HCT116 (cell line): ENCODE measurements at regions not wholly inside any gene's neighbourhood (a gene's known extent, or its start where the extent isn't known, plus 50 kb on each side); places are given as distances from the start of the nearest gene placed in this dataset.

ENCODE experiments used
- ATAC-seq: fragments of 200-7000 bp; cut with Tn5 transposase; 2 replicates; pipeline ENCODE4 v1.9.1; 2020; ENCODE audit warnings: mild to moderate bottlenecking, moderate library complexity
- BruUV-seq: library from RNA; stranded (reverse); fragments of 400-500 nt; replicated peaks from 2 replicates; lab custom pipeline; 2021; lab: Mats Ljungman, UMichigan
- CTCF ChIA-PET: fragments of 300-600 bp; sonication (Branson Sonifier 250); formaldehyde crosslinking; loops from one replicate; lab custom pipeline; 2021; ENCODE audit warnings: antibody characterized with exemption; lab: Charles Lee
- POLR2A ChIA-PET: fragments of 300-600, 350-600 bp; sonication (Branson Sonifier 250); formaldehyde crosslinking; loops from one replicate; lab custom pipeline; 2021; ENCODE audit warnings: antibody characterized with exemption; lab: Charles Lee
- RAD21 ChIA-PET, 2 experiments: fragments of 300-600 bp; sonication (Branson Sonifier 250); formaldehyde crosslinking; loops; one replicate each; lab custom pipeline; 2023; ENCODE audit warnings: low total read pairs in 2 of 2; ENCODE audit not compliant: uncharacterized antibody in 2 of 2, unreplicated experiment in 2 of 2, low non-redundant PET in 1 of 2; lab: Charles Lee
- DNase-seq: peaks from one replicate; pipeline ENCODE4 v3.0.0-alpha.2; 2010; ENCODE audit warnings: low read depth, low spot score
- H2AFZ ChIP-seq: fragments of 200-600 bp; shearing (Covaris generic), sonication (generic); 2 replicates; pipeline ENCODE4 v1.6.1; 2017; ENCODE audit warnings: low read depth, mixed run types, mixed read lengths, antibody characterized with exemption, low read length; ENCODE audit not compliant: poor library complexity, severe bottlenecking
- H3K27ac ChIP-seq: 2 replicates; pipeline ENCODE4 v1.5.1; 2012; ENCODE audit warnings: low read depth, low read length
- H3K27me3 ChIP-seq: fragments of 200-600 bp; sonication (generic); 2 replicates; pipeline ENCODE4 v1.6.1; 2016; ENCODE audit warnings: mixed run types, low read length, mixed read lengths; ENCODE audit not compliant: insufficient read depth
- H3K36me3 ChIP-seq, 2 experiments: fragments of 200-500 bp in 1 of 2; fragments of 200-600 bp in 1 of 2; sonication (Bioruptor generic) in 1 of 2; sonication (generic) in 1 of 2; 2 replicates each; pipeline versions ENCODE4 v1.5.1 to v1.6.1; 2014 to 2016; ENCODE audit warnings: low read length in 2 of 2, inconsistent platforms in 1 of 2, mixed read lengths in 1 of 2, mixed run types in 1 of 2; ENCODE audit not compliant: insufficient read depth in 2 of 2, control insufficient read depth in 1 of 2
- H3K4me1 ChIP-seq, 2 experiments: fragments of 200-600 bp in 1 of 2; sonication (generic) in 1 of 2; 2 replicates each; pipeline versions ENCODE4 v1.5.1 to v1.6.1; 2012 to 2017; ENCODE audit warnings: low read length in 2 of 2, inconsistent platforms in 1 of 2, mild to moderate bottlenecking in 1 of 2, mixed read lengths in 1 of 2, mixed run types in 1 of 2, moderate library complexity in 1 of 2; ENCODE audit not compliant: insufficient read depth in 2 of 2, control insufficient read depth in 1 of 2
- H3K4me2 ChIP-seq: fragments of 200-600 bp; sonication (generic); 2 replicates; pipeline ENCODE4 v1.6.1; 2017; ENCODE audit warnings: mixed run types, low read length, mixed read lengths
- H3K4me3 ChIP-seq, 2 experiments: fragments of 200-600 bp in 1 of 2; sonication (generic) in 1 of 2; replicated peaks in 1 of 2; 2 replicates each; pipeline ENCODE4 v1.5.1; 2011 to 2016; ENCODE audit warnings: low read length in 2 of 2, control low read depth in 1 of 2, low read depth in 1 of 2, mild to moderate bottlenecking in 1 of 2, mixed read lengths in 1 of 2, mixed run types in 1 of 2
- H3K79me2 ChIP-seq: fragments of 200-600 bp; sonication (generic); 2 replicates; pipeline ENCODE4 v1.6.1; 2017; ENCODE audit warnings: mild to moderate bottlenecking, mixed run types, low read length, moderate library complexity, mixed read lengths; ENCODE audit not compliant: insufficient read depth
- H3K9ac ChIP-seq: fragments of 200-600 bp; sonication (generic); 2 replicates; pipeline ENCODE4 v1.6.1; 2016; ENCODE audit warnings: low read length, mixed read lengths
- H3K9me2 ChIP-seq: fragments of 200-600 bp; sonication (generic), shearing (Covaris generic); 2 replicates; pipeline ENCODE4 v1.6.1; 2017; ENCODE audit warnings: mixed run types, mild to moderate bottlenecking, moderate library complexity; ENCODE audit not compliant: insufficient read depth
- H3K9me3 ChIP-seq, 2 experiments: fragments of 200-500 bp in 1 of 2; fragments of 200-600 bp in 1 of 2; sonication (Bioruptor generic) in 1 of 2; sonication (generic) in 1 of 2; 2 replicates each; pipeline ENCODE4 v1.6.1; 2014 to 2017; ENCODE audit warnings: low read length in 2 of 2, mixed read lengths in 2 of 2, inconsistent platforms in 1 of 2, low read depth in 1 of 2, mild to moderate bottlenecking in 1 of 2, mixed run types in 1 of 2, moderate library complexity in 1 of 2; ENCODE audit not compliant: control insufficient read depth in 1 of 2, insufficient read depth in 1 of 2
- H4K20me1 ChIP-seq: fragments of 200-600 bp; sonication (generic), shearing (Covaris generic); 2 replicates; pipeline ENCODE4 v1.6.1; 2017; ENCODE audit warnings: mixed run types, mild to moderate bottlenecking, moderate library complexity; ENCODE audit not compliant: insufficient read depth
- CBX3 ChIP-seq: IDR thresholded peaks from 2 replicates; pipeline ENCODE4 v1.6.1; 2012; ENCODE audit warnings: low read depth
- CEBPB ChIP-seq: IDR thresholded peaks from 2 replicates; pipeline ENCODE4 v1.6.1; 2012; ENCODE audit warnings: low read depth
- EGR1 ChIP-seq: IDR thresholded peaks from 2 replicates; pipeline ENCODE4 v1.6.1; 2012; ENCODE audit warnings: low read depth
- ELF1 ChIP-seq: IDR thresholded peaks from 2 replicates; pipeline ENCODE4 v1.6.1; 2012; ENCODE audit warnings: low read depth, borderline replicate concordance
- EZH2 ChIP-seq: fragments of 200-600 bp; sonication (generic); IDR thresholded peaks from 2 replicates; pipeline ENCODE4 v1.6.1; 2017; ENCODE audit warnings: antibody characterized with exemption, mixed run types
- EZH2phosphoT487 ChIP-seq: fragments of 200-600 bp; IDR thresholded peaks from 2 replicates; pipeline ENCODE4 v1.6.1; 2018; ENCODE audit warnings: antibody characterized with exemption, borderline replicate concordance
- JUND ChIP-seq: IDR thresholded peaks from 2 replicates; pipeline ENCODE4 v1.6.1; 2012
- POLR2A ChIP-seq: IDR thresholded peaks from 2 replicates; pipeline ENCODE4 v1.7.0; 2011; ENCODE audit warnings: borderline replicate concordance; ENCODE audit not compliant: insufficient read depth, insufficient read length; ENCODE audit errors: extremely low read depth
- RAD21 ChIP-seq: IDR thresholded peaks from 2 replicates; pipeline ENCODE4 v1.6.1; 2012; ENCODE audit warnings: low read depth, mild to moderate bottlenecking
- SIN3A ChIP-seq: IDR thresholded peaks from 2 replicates; pipeline ENCODE4 v1.6.1; 2012; ENCODE audit warnings: low read depth
- SP1 ChIP-seq: IDR thresholded peaks from 2 replicates; pipeline ENCODE4 v1.6.1; 2012; ENCODE audit warnings: low read depth
- SRF ChIP-seq: IDR thresholded peaks from 2 replicates; pipeline ENCODE4 v1.6.1; 2012; ENCODE audit warnings: low read depth
- TCF7L2 ChIP-seq: IDR thresholded peaks from 2 replicates; pipeline ENCODE4 v1.7.0; 2011; ENCODE audit warnings: borderline replicate concordance, inconsistent platforms; ENCODE audit not compliant: insufficient read depth, insufficient read length; ENCODE audit errors: extremely low read depth
- ZFX ChIP-seq: fragments of 450-650 bp; IDR thresholded peaks from 2 replicates; pipeline ENCODE4 v1.6.1; 2017
- ZNF274 ChIP-seq: fragments of 200-500 bp; sonication (Bioruptor generic); IDR thresholded peaks from 2 replicates; pipeline ENCODE4 v1.6.1; 2014; ENCODE audit warnings: mild to moderate bottlenecking, low read depth, low read length, inconsistent platforms
- intact Hi-C: fragments of 100-400 bp; cut with micrococcal nuclease; formaldehyde crosslinking; loops from 2 replicates; pipeline ENCODE4 v1.10.0; 2022
- TF ChIP-seq, protein P1 (sequence below): IDR thresholded peaks from 2 replicates; pipeline ENCODE4 v1.6.1; 2012
- TF ChIP-seq, protein P2 (sequence below): IDR thresholded peaks from 2 replicates; pipeline ENCODE4 v1.6.1; 2012
- TF ChIP-seq, protein P3 (sequence below): IDR thresholded peaks from 2 replicates; pipeline ENCODE4 v1.6.1; 2011; ENCODE audit warnings: mild to moderate bottlenecking, low read length, moderate library complexity; ENCODE audit not compliant: insufficient replicate concordance; ENCODE audit errors: extremely low read depth

DNA sequence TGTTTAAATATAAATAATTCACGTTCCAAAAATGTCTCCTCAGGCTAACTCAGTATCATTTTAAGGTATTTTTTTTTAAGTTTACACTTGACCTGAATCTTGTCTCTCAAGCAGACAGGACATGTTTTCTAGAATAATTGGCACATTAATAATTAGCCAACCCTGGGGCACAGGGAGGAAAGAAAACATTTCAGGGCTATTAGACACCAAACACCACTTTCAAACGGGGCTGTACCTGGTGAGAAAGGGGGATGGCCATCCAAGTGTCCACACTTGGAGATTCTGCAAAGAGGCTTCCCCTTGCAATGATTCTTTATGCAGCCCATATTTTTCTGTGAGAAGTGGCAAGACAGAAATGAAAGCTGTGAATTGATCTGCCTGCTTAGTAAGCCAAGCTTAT lies 560.8 kb downstream of the CD109 start:
- intact Hi-C loops = no loop called here
- TF ChIP-seq EGR1 (no peak), SP1 (no peak), TCF7L2 (no peak), ELF1 (no peak), CBX3 (no peak), SRF (no peak), JUND (no peak), ZNF274 (no peak), POLR2A (no peak), EZH2phosphoT487 (no peak), CEBPB (no peak), RAD21 (no peak), SIN3A (no peak), EZH2 (no peak), ZFX (no peak)
- TF ChIP-seq, protein P1, sequence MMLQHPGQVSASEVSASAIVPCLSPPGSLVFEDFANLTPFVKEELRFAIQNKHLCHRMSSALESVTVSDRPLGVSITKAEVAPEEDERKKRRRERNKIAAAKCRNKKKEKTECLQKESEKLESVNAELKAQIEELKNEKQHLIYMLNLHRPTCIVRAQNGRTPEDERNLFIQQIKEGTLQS = no peak
- TF ChIP-seq, protein P2, sequence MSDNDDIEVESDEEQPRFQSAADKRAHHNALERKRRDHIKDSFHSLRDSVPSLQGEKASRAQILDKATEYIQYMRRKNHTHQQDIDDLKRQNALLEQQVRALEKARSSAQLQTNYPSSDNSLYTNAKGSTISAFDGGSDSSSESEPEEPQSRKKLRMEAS = no peak
- TF ChIP-seq, protein P3, sequence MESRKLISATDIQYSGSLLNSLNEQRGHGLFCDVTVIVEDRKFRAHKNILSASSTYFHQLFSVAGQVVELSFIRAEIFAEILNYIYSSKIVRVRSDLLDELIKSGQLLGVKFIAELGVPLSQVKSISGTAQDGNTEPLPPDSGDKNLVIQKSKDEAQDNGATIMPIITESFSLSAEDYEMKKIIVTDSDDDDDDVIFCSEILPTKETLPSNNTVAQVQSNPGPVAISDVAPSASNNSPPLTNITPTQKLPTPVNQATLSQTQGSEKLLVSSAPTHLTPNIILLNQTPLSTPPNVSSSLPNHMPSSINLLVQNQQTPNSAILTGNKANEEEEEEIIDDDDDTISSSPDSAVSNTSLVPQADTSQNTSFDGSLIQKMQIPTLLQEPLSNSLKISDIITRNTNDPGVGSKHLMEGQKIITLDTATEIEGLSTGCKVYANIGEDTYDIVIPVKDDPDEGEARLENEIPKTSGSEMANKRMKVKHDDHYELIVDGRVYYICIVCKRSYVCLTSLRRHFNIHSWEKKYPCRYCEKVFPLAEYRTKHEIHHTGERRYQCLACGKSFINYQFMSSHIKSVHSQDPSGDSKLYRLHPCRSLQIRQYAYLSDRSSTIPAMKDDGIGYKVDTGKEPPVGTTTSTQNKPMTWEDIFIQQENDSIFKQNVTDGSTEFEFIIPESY = no peak
- TF ChIP-seq, all 23 proteins: peak for 0
- Histone ChIP-seq H3K9me3 (no peaks in the 10 kb centered on the region), H3K4me1 (no peaks in the 10 kb centered on the region), H3K4me3 (no peak overlapping the region), H3K4me2 (no peak overlapping the region), H3K27me3 (no peaks in the 10 kb centered on the region), H3K9me2 (no peaks in the 10 kb centered on the region), H3K79me2 (no peaks in the 10 kb centered on the region), H2AFZ (no peak overlapping the region), H4K20me1 (no peaks in the 10 kb centered on the region), H3K36me3 (no peaks in the 10 kb centered on the region), H3K9ac (no peak overlapping the region), H3K27ac (no peak overlapping the region)
- no TSS peak for BruUV-seq
- ChIA-PET RAD21 (no interaction called here), POLR2A (no interaction called here), CTCF (no interaction called here)
- no peak for ATAC-seq
- DNase-seq = no peak
